RWPE1 (cell line): ENCODE measurements at regions not wholly inside any gene's neighbourhood (a gene's known extent, or its start where the extent isn't known, plus 50 kb on each side); places are given as distances from the start of the nearest gene placed in this dataset.

Experiments used
- CTCF ChIA-PET: fragments of 350-600 bp; sonication (Branson Sonifier 250); formaldehyde crosslinking; extraction: SDS; loops from one replicate; lab custom pipeline; 2021; lab: Yijun Ruan, JAX
- POLR2A ChIA-PET: fragments of 400-600 bp; formaldehyde crosslinking; extraction: SDS; loops from one replicate; lab custom pipeline; 2020; ENCODE audit warnings: antibody characterized with exemption; ENCODE audit not compliant: low non-redundant PET; lab: Yijun Ruan, JAX
- DNase-seq: peaks from one replicate; pipeline ENCODE4 v3.0.0; 2012; ENCODE audit warnings: low spot score
- H3K27ac ChIP-seq: fragments of 450-650 bp; 2 replicates; pipeline ENCODE4 v1.5.1; 2017
- TF ChIP-seq, protein P1 (sequence below): fragments of 450-650 bp; conservative IDR thresholded peaks from 2 replicates; pipeline ENCODE4 v1.5.1; 2017; ENCODE audit warnings: low read depth, mild to moderate bottlenecking

DNA sequence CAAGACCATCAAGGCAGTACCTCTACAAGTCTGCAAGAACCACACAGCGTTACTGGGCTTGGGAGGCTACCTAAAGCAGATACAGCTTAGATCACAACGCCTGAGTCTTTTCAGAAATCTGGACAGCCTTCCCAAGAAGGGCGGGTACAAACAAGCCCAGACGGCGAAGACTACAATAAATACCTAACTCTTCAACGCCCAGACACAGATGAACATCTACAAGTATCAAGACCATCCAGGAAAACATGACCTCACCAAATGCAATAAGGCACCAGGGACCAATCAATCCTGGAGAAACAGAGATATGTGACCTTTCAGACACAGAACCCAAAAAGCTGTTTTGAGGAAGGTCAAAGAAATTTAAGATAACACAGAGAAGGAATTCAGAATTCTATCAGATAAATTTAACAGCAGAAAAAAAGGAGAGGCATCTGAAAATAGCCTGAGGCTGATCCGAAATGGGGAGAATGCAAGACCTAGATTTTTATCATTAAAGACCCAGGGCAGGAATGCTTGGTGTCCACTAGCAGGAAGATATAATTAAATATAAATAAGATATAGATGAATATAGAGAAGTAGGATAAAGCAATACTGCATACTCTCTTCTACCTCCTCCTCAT lies 131.7 kb upstream of the COL21A1 start:
- POLR2A ChIA-PET: no interaction called here
- TF ChIP-seq, protein P1, sequence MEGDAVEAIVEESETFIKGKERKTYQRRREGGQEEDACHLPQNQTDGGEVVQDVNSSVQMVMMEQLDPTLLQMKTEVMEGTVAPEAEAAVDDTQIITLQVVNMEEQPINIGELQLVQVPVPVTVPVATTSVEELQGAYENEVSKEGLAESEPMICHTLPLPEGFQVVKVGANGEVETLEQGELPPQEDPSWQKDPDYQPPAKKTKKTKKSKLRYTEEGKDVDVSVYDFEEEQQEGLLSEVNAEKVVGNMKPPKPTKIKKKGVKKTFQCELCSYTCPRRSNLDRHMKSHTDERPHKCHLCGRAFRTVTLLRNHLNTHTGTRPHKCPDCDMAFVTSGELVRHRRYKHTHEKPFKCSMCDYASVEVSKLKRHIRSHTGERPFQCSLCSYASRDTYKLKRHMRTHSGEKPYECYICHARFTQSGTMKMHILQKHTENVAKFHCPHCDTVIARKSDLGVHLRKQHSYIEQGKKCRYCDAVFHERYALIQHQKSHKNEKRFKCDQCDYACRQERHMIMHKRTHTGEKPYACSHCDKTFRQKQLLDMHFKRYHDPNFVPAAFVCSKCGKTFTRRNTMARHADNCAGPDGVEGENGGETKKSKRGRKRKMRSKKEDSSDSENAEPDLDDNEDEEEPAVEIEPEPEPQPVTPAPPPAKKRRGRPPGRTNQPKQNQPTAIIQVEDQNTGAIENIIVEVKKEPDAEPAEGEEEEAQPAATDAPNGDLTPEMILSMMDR: no peak
- peak overlapping the region; percentile 77 for H3K27ac ChIP-seq
- CTCF ChIA-PET: no interaction called here
- DNase-seq: no peak

- TF ChIP-seq, protein P1: no peak
- no peak for DNase-seq
- peak overlapping the region; percentile 77 for H3K27ac ChIP-seq
- ChIA-PET CTCF (interaction anchor here (0.6 kb wide), 1 partner anchor 164 kb away, joined by 3 read pairs; no protein-coding TSS in a partner anchor), POLR2A (no interaction called here)
Observed at GRCh38 chr6:56378507-56378906, 131.1 kb upstream of the COL21A1 start.

DNA sequence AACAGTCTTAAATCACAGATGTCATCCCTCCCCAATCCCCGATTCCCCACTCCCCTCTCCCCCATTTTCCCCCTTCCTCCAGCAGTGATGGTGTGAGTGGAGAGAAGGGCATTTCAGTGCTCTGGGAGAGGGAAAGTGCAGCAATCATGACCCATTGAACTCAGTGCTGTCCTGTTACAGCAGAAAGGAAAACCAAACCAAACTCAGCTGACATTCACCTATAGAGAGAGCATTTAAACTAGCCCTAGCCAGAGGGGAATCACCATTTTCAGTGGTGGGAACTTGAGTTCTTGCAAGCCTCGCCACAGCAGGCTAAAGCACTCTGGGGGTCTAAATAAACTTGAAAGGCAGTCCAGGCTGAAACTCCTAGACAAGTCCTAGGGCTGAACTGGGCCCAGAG lies 129.9 kb upstream of the COL21A1 start:
- POLR2A ChIA-PET: no interaction called here
- CTCF ChIA-PET: no interaction called here
- no peak overlapping the region for H3K27ac ChIP-seq
- DNase-seq: no peak
- TF ChIP-seq, protein P1: no peak

- no peak overlapping the region for H3K27ac ChIP-seq
- POLR2A ChIA-PET: no interaction called here
- TF ChIP-seq, protein P1: no peak
- CTCF ChIA-PET: interaction anchor here (1.0 kb wide), 1 partner anchor 219 kb away, joined by 4 read pairs; no protein-coding TSS in a partner anchor
- DNase-seq: no peak
Observed at GRCh38 chr6:56375806-56376205, 128.4 kb upstream of the COL21A1 start.

GRCh38 chr6:56374841-56375369 lies 127.5 kb upstream of the COL21A1 start:
- TF ChIP-seq, protein P1: no peak
- POLR2A ChIA-PET: no interaction called here
- CTCF ChIA-PET: interaction anchor here (1.0 kb wide), 1 partner anchor 220 kb away, joined by 4 read pairs; no protein-coding TSS in a partner anchor
- no peak overlapping the region for H3K27ac ChIP-seq
- DNase-seq: no peak

DNA sequence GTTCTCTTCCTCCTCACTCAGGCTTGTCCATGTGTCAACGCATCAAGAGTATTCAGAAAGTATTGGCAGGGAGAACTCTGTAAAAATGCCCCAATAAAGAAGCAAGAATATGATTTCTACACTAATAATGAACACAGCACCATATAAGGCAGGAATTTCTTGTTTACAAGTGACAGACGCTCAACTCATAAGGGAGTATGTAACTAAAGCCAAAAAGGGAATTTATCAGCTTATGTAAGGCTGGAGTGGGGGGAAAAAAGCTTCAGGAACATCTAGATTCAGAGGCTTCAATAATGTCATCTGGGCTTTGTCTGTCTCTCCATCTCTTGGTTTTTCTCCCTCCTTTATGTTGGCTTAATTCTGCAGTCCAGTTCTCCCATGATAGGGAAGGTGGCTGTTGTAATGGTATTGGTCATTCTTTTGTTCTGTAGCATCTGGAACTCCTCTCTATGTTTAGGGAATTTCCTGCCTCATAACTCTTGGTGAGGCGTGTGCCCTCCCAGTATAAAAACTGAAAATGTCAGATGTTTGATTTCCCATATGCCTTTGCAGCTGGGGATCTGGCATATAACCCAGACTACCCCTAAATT lies 125.1 kb upstream of the COL21A1 start:
- POLR2A ChIA-PET: no interaction called here
- CTCF ChIA-PET: interaction anchor here (1.0 kb wide), 1 partner anchor 223 kb away, joined by 3 read pairs; no protein-coding TSS in a partner anchor
- DNase-seq: no peak
- TF ChIP-seq, protein P1: no peak
- H3K27ac ChIP-seq: no peak overlapping the region
